CMK (cell line): ENCODE measurements at regions not wholly inside any gene's neighbourhood (a gene's known extent, or its start where the extent isn't known, plus 50 kb on each side); places are given as distances from the start of the nearest gene placed in this dataset.
A peak's percentile ranks its signal among the peaks of the same experiment; 100 is the strongest.

Experiments used
- DNase-seq: peaks from one replicate; pipeline ENCODE4 v3.0.0-alpha.2; 2010; ENCODE audit warnings: low read depth

GRCh38 chr6:53974941-53975340, 136.3 kb upstream of the MLIP start:
- no peak for DNase-seq

- no peak for DNase-seq
Observed at GRCh38 chr6:53975941-53976615, 135.2 kb upstream of the MLIP start.

- DNase-seq = no peak
Observed at GRCh38 chr6:53977551-53977950, 133.7 kb upstream of the MLIP start.

- peak; percentile 8 for DNase-seq
Observed at GRCh38 chr6:53979468-53980067, 131.7 kb upstream of the MLIP start.

- DNase-seq = no peak
Observed at GRCh38 chr6:53982366-53983050, 128.7 kb upstream of the MLIP start.

GRCh38 chr6:53983301-53983700, 127.9 kb upstream of the MLIP start:
- DNase-seq = no peak

- DNase-seq = no peak
Observed at GRCh38 chr6:53984163-53984562, 127.1 kb upstream of the MLIP start.

- DNase-seq = no peak
Observed at GRCh38 chr6:53984581-53984980, 126.7 kb upstream of the MLIP start.

GRCh38 chr6:53985366-53985765, 125.9 kb upstream of the MLIP start:
- no peak for DNase-seq

GRCh38 chr6:53986165-53986720, 125.0 kb upstream of the MLIP start:
- no peak for DNase-seq

- DNase-seq = no peak
Observed at GRCh38 chr6:53986721-53987521, 124.3 kb upstream of the MLIP start.

GRCh38 chr6:53987522-53987888, 123.7 kb upstream of the MLIP start:
- no peak for DNase-seq

GRCh38 chr6:53989504-53989903, 121.7 kb upstream of the MLIP start:
- DNase-seq = no peak

- DNase-seq = peak; percentile 9
Observed at GRCh38 chr6:53992522-53992921, 118.7 kb upstream of the MLIP start.

GRCh38 chr6:53994201-53994600, 117.0 kb upstream of the MLIP start:
- no peak for DNase-seq

GRCh38 chr6:53995935-53996334, 115.3 kb upstream of the MLIP start:
- DNase-seq = no peak

- peak; percentile 52 for DNase-seq
Observed at GRCh38 chr6:53998303-53998702, 112.9 kb upstream of the MLIP start.

GRCh38 chr6:53999088-53999755, 112.0 kb upstream of the MLIP start:
- no peak for DNase-seq

GRCh38 chr6:54002116-54002515, 109.1 kb upstream of the MLIP start:
- no peak for DNase-seq

GRCh38 chr6:54003316-54003715, 107.9 kb upstream of the MLIP start:
- no peak for DNase-seq

GRCh38 chr6:54008589-54008988, 102.7 kb upstream of the MLIP start:
- no peak for DNase-seq
